ENCODE measurements at regions not wholly inside any gene's neighbourhood (a gene's known extent, or its start where the extent isn't known, plus 50 kb on each side); places are given as distances from the start of the nearest gene placed in this dataset.

DNA sequence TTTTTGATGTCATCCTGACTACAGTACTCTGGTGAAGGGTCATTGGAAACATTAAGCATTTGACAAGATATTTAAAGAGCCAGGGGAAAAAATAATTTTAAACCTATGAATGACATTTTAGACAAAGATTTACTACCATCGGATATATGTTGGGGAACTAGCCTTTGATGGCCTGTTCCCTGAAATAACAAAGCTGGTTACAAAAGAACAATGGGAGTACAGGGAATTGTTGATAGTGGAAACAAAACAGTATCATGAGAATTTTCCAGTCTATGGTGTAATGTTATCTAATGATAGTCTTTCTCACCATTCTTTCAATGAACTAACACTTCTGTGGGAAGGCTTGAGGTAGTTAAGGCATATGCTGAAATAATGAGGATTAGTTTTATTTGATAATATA is 125.9 kb upstream of the KLHL4 start:
- no peaks in the 10 kb centered on the region for H3K36me3 Mint-ChIP-seq (ENCODE audit: low read depth)
- no peaks in the 10 kb centered on the region for H3K27me3 Mint-ChIP-seq (ENCODE audit: low read depth, poor library complexity)
- no peak overlapping the region for H3K27ac Mint-ChIP-seq
- H3K9me3 Mint-ChIP-seq: peaks cover 1% of the 10 kb centered on the region
- TF ChIP-seq, protein P1, sequence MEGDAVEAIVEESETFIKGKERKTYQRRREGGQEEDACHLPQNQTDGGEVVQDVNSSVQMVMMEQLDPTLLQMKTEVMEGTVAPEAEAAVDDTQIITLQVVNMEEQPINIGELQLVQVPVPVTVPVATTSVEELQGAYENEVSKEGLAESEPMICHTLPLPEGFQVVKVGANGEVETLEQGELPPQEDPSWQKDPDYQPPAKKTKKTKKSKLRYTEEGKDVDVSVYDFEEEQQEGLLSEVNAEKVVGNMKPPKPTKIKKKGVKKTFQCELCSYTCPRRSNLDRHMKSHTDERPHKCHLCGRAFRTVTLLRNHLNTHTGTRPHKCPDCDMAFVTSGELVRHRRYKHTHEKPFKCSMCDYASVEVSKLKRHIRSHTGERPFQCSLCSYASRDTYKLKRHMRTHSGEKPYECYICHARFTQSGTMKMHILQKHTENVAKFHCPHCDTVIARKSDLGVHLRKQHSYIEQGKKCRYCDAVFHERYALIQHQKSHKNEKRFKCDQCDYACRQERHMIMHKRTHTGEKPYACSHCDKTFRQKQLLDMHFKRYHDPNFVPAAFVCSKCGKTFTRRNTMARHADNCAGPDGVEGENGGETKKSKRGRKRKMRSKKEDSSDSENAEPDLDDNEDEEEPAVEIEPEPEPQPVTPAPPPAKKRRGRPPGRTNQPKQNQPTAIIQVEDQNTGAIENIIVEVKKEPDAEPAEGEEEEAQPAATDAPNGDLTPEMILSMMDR (IDR thresholded peaks at IDR 0.05): no peak
- H3K4me1 Mint-ChIP-seq: peaks cover 37% of the 10 kb centered on the region
- no peak for DNase-seq
- H3K4me3 Mint-ChIP-seq: no peak overlapping the region

DNA sequence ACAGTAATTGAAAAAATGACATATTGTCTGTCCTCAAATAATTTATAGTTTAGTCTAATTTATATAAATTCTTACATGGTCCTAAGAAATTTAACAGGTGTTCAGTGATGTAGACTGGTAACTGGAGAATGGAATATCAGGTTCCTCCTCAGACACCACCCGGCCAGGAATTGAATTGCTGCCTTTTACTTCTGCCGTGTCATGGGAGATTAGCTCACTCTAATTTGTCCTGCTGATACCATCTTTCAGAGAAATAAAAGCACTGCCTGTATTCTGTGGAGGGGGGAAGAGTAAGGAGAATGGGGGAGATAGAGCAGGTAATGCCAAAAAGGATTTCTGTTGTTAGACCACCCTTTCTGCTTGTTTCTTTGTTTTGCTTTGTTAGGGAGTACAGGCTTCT is 125.2 kb upstream of the KLHL4 start:
- no peak for DNase-seq
- H3K36me3 Mint-ChIP-seq (ENCODE audit: low read depth): no peaks in the 10 kb centered on the region
- H3K9me3 Mint-ChIP-seq: peaks cover 3% of the 10 kb centered on the region
- no peaks in the 10 kb centered on the region for H3K27me3 Mint-ChIP-seq (ENCODE audit: low read depth, poor library complexity)
- no peak overlapping the region for H3K4me3 Mint-ChIP-seq
- TF ChIP-seq, protein P1 (IDR thresholded peaks at IDR 0.05): no peak
- H3K4me1 Mint-ChIP-seq: peaks cover 37% of the 10 kb centered on the region
- peak overlapping the region; percentile 80 for H3K27ac Mint-ChIP-seq

DNA sequence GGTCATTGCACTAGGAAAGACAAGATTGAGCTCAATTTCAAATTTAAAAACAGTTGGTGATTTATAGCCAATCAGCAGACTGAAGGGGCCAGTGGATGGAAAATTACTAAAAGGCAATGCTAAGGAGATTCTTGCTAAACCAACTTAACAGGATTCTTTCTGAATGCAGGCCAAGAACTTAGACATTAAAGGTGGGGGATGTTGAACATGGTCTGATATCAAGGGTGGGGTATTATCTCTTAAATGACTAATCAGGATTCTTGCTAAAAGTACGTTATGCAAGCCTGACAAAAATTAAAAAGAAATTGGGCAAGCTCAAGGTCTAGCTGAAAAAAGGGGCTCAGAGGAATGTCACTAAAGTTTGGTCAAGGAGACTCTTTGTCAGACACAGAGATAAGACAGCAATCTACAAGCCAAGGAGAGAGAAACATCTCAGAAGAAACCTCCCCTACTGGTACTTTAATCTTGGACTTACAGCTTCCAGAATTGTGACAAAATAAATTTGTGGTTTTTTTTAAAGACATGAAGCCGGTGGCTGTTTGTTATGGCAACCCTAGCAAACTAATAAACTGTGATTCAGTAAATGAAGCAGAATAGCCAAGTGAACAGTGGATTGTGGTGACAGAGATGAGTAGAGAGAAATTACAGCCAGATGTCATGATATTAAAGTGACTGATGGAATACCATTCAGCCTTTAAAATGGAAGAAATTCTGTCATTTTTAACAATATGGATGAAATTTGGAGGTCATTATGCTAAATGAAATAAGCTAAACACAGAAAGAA is 120.3 kb upstream of the KLHL4 start:
- no peak overlapping the region for H3K4me3 Mint-ChIP-seq
- H3K9me3 Mint-ChIP-seq: peaks cover 31% of the 10 kb centered on the region
- DNase-seq: no peak
- H3K27me3 Mint-ChIP-seq (ENCODE audit: low read depth, poor library complexity): no peaks in the 10 kb centered on the region
- H3K4me1 Mint-ChIP-seq: peaks cover 22% of the 10 kb centered on the region
- peak overlapping the region; percentile 17 for H3K27ac Mint-ChIP-seq
- TF ChIP-seq, protein P1 (IDR thresholded peaks at IDR 0.05): no peak
- H3K36me3 Mint-ChIP-seq (ENCODE audit: low read depth): peaks cover 17% of the 10 kb centered on the region

DNA sequence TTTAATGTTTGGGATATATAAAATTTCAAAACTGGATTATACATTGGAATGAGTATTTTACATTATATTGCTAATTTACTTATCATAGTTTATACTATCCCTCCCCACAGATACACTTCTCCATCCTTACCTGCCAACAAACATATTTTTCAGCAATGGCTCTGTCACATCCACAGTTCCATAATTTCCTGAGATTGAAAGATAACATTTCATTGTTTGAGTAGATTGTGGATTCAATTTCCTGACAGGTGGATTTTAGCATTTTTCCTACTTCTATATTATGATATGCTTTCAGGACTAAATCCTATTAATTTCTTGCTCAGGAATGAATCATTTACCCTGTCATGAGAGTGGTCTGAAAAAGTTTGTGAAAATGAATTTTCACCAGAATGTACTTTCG is 115.3 kb upstream of the KLHL4 start:
- Mint-ChIP-seq H3K27ac (no peak overlapping the region), H3K9me3 (peaks cover 35% of the 10 kb centered on the region), H3K4me1 (no peaks in the 10 kb centered on the region), H3K27me3 (ENCODE audit: low read depth, poor library complexity) (no peaks in the 10 kb centered on the region), H3K36me3 (ENCODE audit: low read depth) (peaks cover 17% of the 10 kb centered on the region), H3K4me3 (no peak overlapping the region)
- TF ChIP-seq, protein P1 (IDR thresholded peaks at IDR 0.05): no peak
- DNase-seq: no peak

DNA sequence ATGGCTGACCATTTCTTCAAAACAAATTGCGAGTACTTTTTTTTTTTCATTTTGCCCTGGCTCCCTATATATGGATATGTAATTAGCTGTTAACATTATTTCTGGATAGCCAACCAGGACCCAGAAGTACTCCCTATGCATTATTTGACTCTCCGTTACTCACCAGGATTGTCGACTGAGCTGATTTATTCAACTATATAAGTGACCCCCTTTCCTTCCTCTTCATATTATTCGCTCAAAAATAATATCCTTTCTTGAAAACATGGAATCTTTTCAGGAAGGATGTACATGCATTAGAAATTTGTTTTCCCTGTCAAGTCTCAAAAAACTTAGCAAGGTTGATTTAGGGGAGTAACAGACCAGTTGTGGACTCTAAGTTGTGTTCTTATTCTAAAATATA is 114.1 kb upstream of the KLHL4 start:
- Mint-ChIP-seq H3K27ac (no peak overlapping the region), H3K9me3 (peaks cover 32% of the 10 kb centered on the region), H3K4me1 (no peaks in the 10 kb centered on the region), H3K27me3 (ENCODE audit: low read depth, poor library complexity) (no peaks in the 10 kb centered on the region), H3K4me3 (no peak overlapping the region), H3K36me3 (ENCODE audit: low read depth) (peaks cover 17% of the 10 kb centered on the region)
- TF ChIP-seq, protein P1 (IDR thresholded peaks at IDR 0.05): no peak
- DNase-seq: no peak
